HEK293 (cell line): ENCODE measurements at regions not wholly inside any gene's neighbourhood (a gene's known extent, or its start where the extent isn't known, plus 50 kb on each side); places are given as distances from the start of the nearest gene placed in this dataset.

Experiments
- CTCF ChIA-PET: fragments of 350-600 bp; formaldehyde crosslinking; extraction: SDS; loops from one replicate; lab custom pipeline; 2021; ENCODE audit warnings: antibody characterized with exemption; lab: Yijun Ruan, JAX
- POLR2A ChIA-PET: fragments of 300-600 bp; formaldehyde crosslinking; extraction: SDS; loops from one replicate; lab custom pipeline; 2020; ENCODE audit warnings: antibody characterized with exemption, inconsistent platforms; lab: Yijun Ruan, JAX
- H3K27ac ChIP-seq: fragments of 200-500 bp; sonication (Bioruptor generic); 2 replicates; pipeline ENCODE4 v1.5.1; 2014; ENCODE audit warnings: low read depth, low read length, control low read depth, inconsistent platforms; ENCODE audit errors: extremely low read depth
- H3K36me3 ChIP-seq, 2 experiments: fragments of 200-500 bp in 1 of 2; sonication (Bioruptor generic) in 1 of 2; 1 replicate in 1 of 2; 2 replicates in 1 of 2; pipeline ENCODE4 v1.5.1; 2014 to 2017; ENCODE audit warnings: inconsistent platforms in 2 of 2, low read length in 2 of 2; ENCODE audit not compliant: control insufficient read depth in 2 of 2, insufficient read depth in 1 of 2
- H3K4me1 ChIP-seq: fragments of 200-500 bp; sonication (Bioruptor generic); 2 replicates; pipeline ENCODE4 v1.5.1; 2014; ENCODE audit warnings: mild to moderate bottlenecking, low read length, inconsistent platforms; ENCODE audit not compliant: control insufficient read depth, insufficient read depth
- H3K4me3 ChIP-seq: 2 replicates; pipeline ENCODE4 v1.5.1; 2011; ENCODE audit warnings: low read depth, mild to moderate bottlenecking, control low read depth, low read length, moderate library complexity
- H3K9me3 ChIP-seq: fragments of 200-500 bp; sonication (Bioruptor generic); 2 replicates; pipeline ENCODE4 v1.5.1; 2014; ENCODE audit warnings: low read depth, low read length, inconsistent platforms; ENCODE audit not compliant: control insufficient read depth, insufficient read depth
- GLI4 ChIP-seq: fragments of 450-650 bp; formaldehyde crosslinking; IDR thresholded peaks from 2 replicates; pipeline ENCODE4 v1.5.1; 2016; ENCODE audit warnings: missing biosample characterization, missing genetic modification characterization
- HOXA7 ChIP-seq: sonication (generic); formaldehyde crosslinking; IDR thresholded peaks from 2 replicates; pipeline ENCODE4 v1.8.1; 2022; ENCODE audit warnings: missing genetic modification reagents, borderline replicate concordance
- INSM2 ChIP-seq: fragments of 450-650 bp; formaldehyde crosslinking; IDR thresholded peaks from 2 replicates; pipeline ENCODE4 v1.5.1; 2016; ENCODE audit warnings: missing biosample characterization, missing genetic modification characterization
- KLF1 ChIP-seq: fragments of 450-650 bp; formaldehyde crosslinking; IDR thresholded peaks from 2 replicates; pipeline ENCODE4 v1.5.1; 2016; ENCODE audit warnings: missing biosample characterization, missing genetic modification characterization
- KLF16 ChIP-seq: fragments of 450-650 bp; formaldehyde crosslinking; IDR thresholded peaks from 2 replicates; pipeline ENCODE4 v1.5.1; 2017; ENCODE audit warnings: missing biosample characterization, missing genetic modification characterization
- RBAK ChIP-seq: fragments of 450-650 bp; formaldehyde crosslinking; IDR thresholded peaks from 2 replicates; pipeline ENCODE4 v1.5.1; 2016; ENCODE audit warnings: missing biosample characterization, missing genetic modification characterization
- SP3 ChIP-seq: fragments of 450-650 bp; formaldehyde crosslinking; IDR thresholded peaks from 2 replicates; pipeline ENCODE4 v1.5.1; 2016; ENCODE audit warnings: missing biosample characterization, missing genetic modification characterization
- TSHZ1 ChIP-seq: fragments of 450-650 bp; formaldehyde crosslinking; IDR thresholded peaks from 2 replicates; pipeline ENCODE4 v1.5.1; 2016; ENCODE audit warnings: missing biosample characterization, missing genetic modification characterization, borderline replicate concordance
- ZNF121 ChIP-seq: fragments of 450-650 bp; formaldehyde crosslinking; IDR thresholded peaks from 2 replicates; pipeline ENCODE4 v1.5.1; 2016; ENCODE audit warnings: missing biosample characterization, missing genetic modification characterization
- ZNF138 ChIP-seq: fragments of 450-650 bp; formaldehyde crosslinking; IDR thresholded peaks from 2 replicates; pipeline ENCODE4 v1.5.1; 2016; ENCODE audit warnings: missing biosample characterization, missing genetic modification characterization, borderline replicate concordance
- ZNF175 ChIP-seq: fragments of 450-650 bp; formaldehyde crosslinking; IDR thresholded peaks from 2 replicates; pipeline ENCODE4 v1.5.1; 2016; ENCODE audit warnings: missing biosample characterization, missing genetic modification characterization
- ZNF394 ChIP-seq: fragments of 450-650 bp; formaldehyde crosslinking; IDR thresholded peaks from 2 replicates; pipeline ENCODE4 v1.5.1; 2016; ENCODE audit warnings: missing biosample characterization, missing genetic modification characterization, mild to moderate bottlenecking, moderate library complexity, borderline replicate concordance
- ZNF433 ChIP-seq: fragments of 450-650 bp; formaldehyde crosslinking; IDR thresholded peaks from 2 replicates; pipeline ENCODE4 v1.5.1; 2016; ENCODE audit warnings: missing biosample characterization, missing genetic modification characterization, low read depth
- ZNF501 ChIP-seq: fragments of 450-650 bp; formaldehyde crosslinking; IDR thresholded peaks from 2 replicates; pipeline ENCODE4 v1.5.1; 2016; ENCODE audit warnings: missing biosample characterization, missing genetic modification characterization
- ZNF544 ChIP-seq: fragments of 450-650 bp; formaldehyde crosslinking; IDR thresholded peaks from 2 replicates; pipeline ENCODE4 v1.5.0; 2017; ENCODE audit warnings: missing biosample characterization, missing genetic modification characterization
- ZNF561 ChIP-seq: fragments of 450-650 bp; IDR thresholded peaks from 2 replicates; pipeline ENCODE4 v1.5.1; 2018; ENCODE audit warnings: missing biosample characterization, missing genetic modification characterization, borderline replicate concordance
- ZNF626 ChIP-seq: fragments of 450-650 bp; sonication (Bioruptor Pico); formaldehyde crosslinking; IDR thresholded peaks from 2 replicates; pipeline ENCODE4 v1.5.1; 2018; ENCODE audit warnings: missing biosample characterization, missing genetic modification characterization, inconsistent platforms
- ZNF639 ChIP-seq: fragments of 450-650 bp; formaldehyde crosslinking; IDR thresholded peaks from 2 replicates; pipeline ENCODE4 v1.5.1; 2016; ENCODE audit warnings: missing biosample characterization, missing genetic modification characterization
- ZNF645 ChIP-seq: fragments of 450-650 bp; formaldehyde crosslinking; IDR thresholded peaks from 2 replicates; pipeline ENCODE4; 2016; ENCODE audit warnings: missing biosample characterization, missing genetic modification characterization
- ZNF670 ChIP-seq: fragments of 450-650 bp; formaldehyde crosslinking; IDR thresholded peaks from 2 replicates; pipeline ENCODE4 v1.5.1; 2016; ENCODE audit warnings: missing biosample characterization, missing genetic modification characterization, low read depth
- ZSCAN23 ChIP-seq: fragments of 450-650 bp; formaldehyde crosslinking; IDR thresholded peaks from 2 replicates; pipeline ENCODE4 v1.5.1; 2016; ENCODE audit warnings: missing biosample characterization, missing genetic modification characterization
- ZSCAN5A ChIP-seq: fragments of 450-650 bp; formaldehyde crosslinking; IDR thresholded peaks from 2 replicates; pipeline ENCODE4 v1.5.1; 2016; ENCODE audit warnings: missing biosample characterization, missing genetic modification characterization
- TF ChIP-seq, protein P1 (sequence below): sonication (generic); formaldehyde crosslinking; IDR thresholded peaks from 2 replicates; pipeline ENCODE4 v1.8.1; 2022; ENCODE audit warnings: mild to moderate bottlenecking, moderate library complexity, missing genetic modification reagents
- TF ChIP-seq, protein P2 (sequence below): fragments of 450-650 bp; formaldehyde crosslinking; IDR thresholded peaks from 2 replicates; pipeline ENCODE4 v1.5.1; 2016; ENCODE audit warnings: missing biosample characterization, missing genetic modification characterization

DNA sequence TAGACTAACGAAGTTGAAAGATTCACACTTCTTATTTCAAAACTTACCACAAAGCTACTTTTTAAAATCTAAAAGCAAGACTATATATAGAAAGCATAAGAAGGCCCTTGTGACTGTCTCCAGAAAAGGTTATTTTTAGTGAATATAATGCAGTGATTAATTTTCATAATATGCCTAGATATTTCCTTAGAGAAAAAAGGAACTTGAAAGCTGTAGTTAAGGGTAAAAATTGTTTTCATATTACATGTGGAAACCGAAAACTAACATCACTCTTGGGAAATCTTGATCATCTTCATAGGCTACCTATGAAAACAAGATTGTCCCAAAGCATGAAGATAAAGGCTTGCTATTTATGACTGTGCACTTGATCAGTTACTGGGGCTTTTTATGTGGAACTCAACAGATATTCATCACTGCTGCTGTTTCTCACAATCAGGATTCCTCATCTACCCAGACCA, 223.2 kb downstream of the SH2D4B start:
- TF ChIP-seq HOXA7 (CRISPR knock-in tag) (no peak), ZNF138 (tag by site-specific recombination) (no peak), ZNF394 (tag by site-specific recombination) (no peak), ZNF626 (no peak), TSHZ1 (tag by site-specific recombination) (no peak), ZNF561 (tag by site-specific recombination) (no peak), RBAK (tag by site-specific recombination) (no peak), ZNF501 (tag by site-specific recombination) (no peak), INSM2 (tag by site-specific recombination) (no peak), ZNF639 (tag by site-specific recombination) (no peak), ZSCAN5A (tag by site-specific recombination) (no peak), GLI4 (no peak)
- TF ChIP-seq, protein P1, sequence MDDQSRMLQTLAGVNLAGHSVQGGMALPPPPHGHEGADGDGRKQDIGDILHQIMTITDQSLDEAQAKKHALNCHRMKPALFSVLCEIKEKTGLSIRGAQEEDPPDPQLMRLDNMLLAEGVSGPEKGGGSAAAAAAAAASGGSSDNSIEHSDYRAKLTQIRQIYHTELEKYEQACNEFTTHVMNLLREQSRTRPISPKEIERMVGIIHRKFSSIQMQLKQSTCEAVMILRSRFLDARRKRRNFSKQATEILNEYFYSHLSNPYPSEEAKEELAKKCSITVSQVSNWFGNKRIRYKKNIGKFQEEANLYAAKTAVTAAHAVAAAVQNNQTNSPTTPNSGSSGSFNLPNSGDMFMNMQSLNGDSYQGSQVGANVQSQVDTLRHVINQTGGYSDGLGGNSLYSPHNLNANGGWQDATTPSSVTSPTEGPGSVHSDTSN (CRISPR knock-in tag), result no peak
- TF ChIP-seq, all 188 proteins: peak for 0
- Histone ChIP-seq H3K9me3 (no peaks in the 10 kb centered on the region), H3K4me1 (no peaks in the 10 kb centered on the region), H3K4me3 (no peak overlapping the region), H3K36me3 (no peaks in the 10 kb centered on the region), H3K27ac (no peak overlapping the region)
- ChIA-PET CTCF (no interaction called here), POLR2A (interaction anchor here (0.7 kb wide), 1 partner anchor 353 kb away, joined by 4 read pairs; no protein-coding TSS in a partner anchor)

DNA sequence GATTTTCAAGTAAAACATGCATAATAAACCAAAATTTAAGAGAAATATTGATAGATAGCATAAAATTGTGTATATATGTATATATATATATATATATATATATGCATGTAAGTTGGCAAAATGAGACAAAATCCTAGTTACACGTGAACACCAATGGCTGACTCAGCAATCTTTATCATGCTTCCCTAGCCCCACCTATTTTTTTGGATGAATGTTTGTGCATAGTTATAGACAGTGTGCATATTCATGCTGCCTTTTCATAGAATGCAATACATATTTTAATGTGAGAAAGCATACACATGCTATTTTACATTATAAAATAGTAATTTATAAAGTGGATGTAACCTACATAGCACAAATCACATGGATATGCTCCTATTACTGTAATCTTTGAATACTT, 230.3 kb downstream of the SH2D4B start:
- Histone ChIP-seq H3K36me3 (no peaks in the 10 kb centered on the region), H3K27ac (no peak overlapping the region), H3K4me3 (no peak overlapping the region), H3K9me3 (no peaks in the 10 kb centered on the region), H3K4me1 (no peaks in the 10 kb centered on the region)
- CTCF ChIA-PET, result interaction anchor here (0.6 to 0.8 kb wide), 3 partner anchors 136 to 323 kb away, joined by 3 read pairs; no protein-coding TSS in a partner anchor
- POLR2A ChIA-PET, result no interaction called here
- TF ChIP-seq ZNF433 (tag by site-specific recombination), result no peak
- no peak for TF ChIP-seq ZNF645 (tag by site-specific recombination)
- TF ChIP-seq ZNF670 (tag by site-specific recombination), result no peak
- TF ChIP-seq, protein P2, sequence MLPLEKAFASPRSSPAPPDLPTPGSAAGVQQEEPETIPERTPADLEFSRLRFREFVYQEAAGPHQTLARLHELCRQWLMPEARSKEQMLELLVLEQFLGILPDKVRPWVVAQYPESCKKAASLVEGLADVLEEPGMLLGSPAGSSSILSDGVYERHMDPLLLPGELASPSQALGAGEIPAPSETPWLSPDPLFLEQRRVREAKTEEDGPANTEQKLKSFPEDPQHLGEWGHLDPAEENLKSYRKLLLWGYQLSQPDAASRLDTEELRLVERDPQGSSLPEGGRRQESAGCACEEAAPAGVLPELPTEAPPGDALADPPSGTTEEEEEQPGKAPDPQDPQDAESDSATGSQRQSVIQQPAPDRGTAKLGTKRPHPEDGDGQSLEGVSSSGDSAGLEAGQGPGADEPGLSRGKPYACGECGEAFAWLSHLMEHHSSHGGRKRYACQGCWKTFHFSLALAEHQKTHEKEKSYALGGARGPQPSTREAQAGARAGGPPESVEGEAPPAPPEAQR (tag by site-specific recombination), result no peak
- no peak for TF ChIP-seq ZSCAN23 (tag by site-specific recombination)
- no peak for TF ChIP-seq ZNF175 (tag by site-specific recombination)
- no peak for TF ChIP-seq KLF1 (tag by site-specific recombination)
- TF ChIP-seq SP3 (tag by site-specific recombination), result no peak
- TF ChIP-seq KLF16 (tag by site-specific recombination), result no peak
- TF ChIP-seq ZNF544 (tag by site-specific recombination), result no peak
- no peak for TF ChIP-seq ZNF121 (tag by site-specific recombination)
